ENCODE measurements at regions not wholly inside any gene's neighbourhood (a gene's known extent, or its start where the extent isn't known, plus 50 kb on each side); places are given as distances from the start of the nearest gene placed in this dataset.
"Not testable (repeated sequence)": the region's sequence is repeated elsewhere in the genome, so short reads cannot be mapped to it uniquely, and the experiment has no call there.

DNA sequence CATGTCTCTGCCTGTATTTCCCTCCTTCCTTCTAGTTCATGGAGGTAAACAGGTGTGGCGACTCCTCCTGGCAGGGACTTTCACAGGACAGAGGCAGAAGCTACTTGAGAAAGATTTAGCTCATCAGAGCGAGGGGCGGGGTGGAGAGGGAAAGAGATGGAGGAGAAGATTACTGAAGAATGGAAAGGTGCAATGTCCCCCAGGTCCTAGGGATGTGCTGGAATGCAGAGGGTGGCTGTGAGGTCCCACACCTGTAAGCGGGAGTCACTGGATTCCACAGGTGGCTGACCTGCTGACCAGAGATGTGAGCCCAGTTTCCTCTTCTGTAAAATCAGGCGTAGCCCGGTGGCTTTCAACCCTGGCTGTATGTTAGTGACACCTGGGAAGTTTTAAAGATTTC, 199.2 kb upstream of the SULF2 start:
- H3K27me3 ChIP-seq (replicated peaks) = no peaks in the 10 kb centered on the region; the same call in 1 of the 2 replicates
- H3K4me1 ChIP-seq (replicated peaks) = peaks cover 9% of the 10 kb centered on the region
- H3K4me3 ChIP-seq = no peak overlapping the region
- no peaks in the 10 kb centered on the region for H3K36me3 ChIP-seq
- DNase-seq (ENCODE audit: low read depth in 1 of 2, low spot score in 2 of 2) = no peak
- H3K9me3 ChIP-seq (replicated peaks) = no peaks in the 10 kb centered on the region
- no peak overlapping the region for H3K27ac ChIP-seq

DNA sequence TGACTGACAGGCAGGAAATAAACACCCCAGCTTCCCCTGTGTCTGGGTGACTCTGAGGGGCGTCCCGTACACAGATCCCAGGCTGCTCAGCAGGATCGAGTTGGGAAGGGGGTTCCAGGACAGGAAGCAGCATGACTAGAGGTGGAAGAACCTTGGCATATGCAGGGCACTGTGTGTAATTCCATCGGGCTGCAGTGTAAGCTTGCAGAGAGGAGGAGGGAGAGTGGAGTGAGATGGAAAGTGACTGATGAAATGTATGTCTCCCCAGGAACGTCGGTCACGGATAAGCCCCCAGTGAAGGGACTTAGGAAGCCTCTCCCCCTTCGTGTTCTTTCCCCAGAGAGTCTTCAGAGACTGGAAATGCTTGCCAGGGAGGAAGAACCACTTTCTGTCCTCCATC, 198.4 kb upstream of the SULF2 start:
- not testable (repeated sequence) for H3K9me3 ChIP-seq (replicated peaks); H3K36me3 ChIP-seq; DNase-seq (ENCODE audit: low read depth in 1 of 2, low spot score in 2 of 2); H3K27ac ChIP-seq; H3K4me3 ChIP-seq; H3K27me3 ChIP-seq (replicated peaks); H3K4me1 ChIP-seq (replicated peaks)

DNA sequence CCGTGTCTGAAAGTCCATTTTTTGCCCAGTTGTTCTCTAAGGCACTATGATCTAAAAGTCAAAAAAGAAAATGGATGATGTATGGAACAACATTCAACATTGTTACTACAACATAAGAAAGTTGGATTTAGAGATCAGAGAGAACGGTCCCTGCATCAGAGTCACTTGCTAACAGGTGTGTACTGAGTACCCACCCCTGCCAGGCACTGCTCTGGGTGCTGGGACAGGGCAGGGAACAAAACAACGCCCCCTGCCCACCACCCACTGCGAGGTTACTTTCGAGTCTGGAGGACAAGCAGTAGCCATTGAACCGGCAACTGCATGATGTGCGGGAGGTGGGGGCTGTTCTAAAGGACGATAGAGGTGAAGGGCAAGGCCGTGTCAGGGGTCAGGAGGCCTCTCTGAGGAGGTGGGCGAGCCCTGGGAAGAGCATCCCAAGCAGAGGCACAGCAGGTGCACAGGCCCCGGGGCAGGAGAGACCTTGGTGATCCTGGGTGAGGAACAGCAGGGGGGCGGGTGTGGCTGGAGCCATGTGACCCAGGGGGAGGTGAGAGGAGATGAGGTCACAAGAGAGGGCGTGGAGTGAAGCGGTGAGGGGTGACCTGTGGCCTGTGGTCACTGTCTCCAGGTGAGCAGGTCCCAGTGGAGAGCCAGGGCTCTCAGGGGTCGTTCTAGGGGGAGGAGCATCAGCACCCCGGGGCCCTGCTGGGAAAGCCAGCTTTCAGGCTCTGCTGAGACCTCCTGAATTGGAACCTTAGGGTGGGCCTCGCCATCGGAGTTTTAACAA, 197.5 kb upstream of the SULF2 start:
- DNase-seq (ENCODE audit: low read depth in 1 of 2, low spot score in 2 of 2) = no peak

DNA sequence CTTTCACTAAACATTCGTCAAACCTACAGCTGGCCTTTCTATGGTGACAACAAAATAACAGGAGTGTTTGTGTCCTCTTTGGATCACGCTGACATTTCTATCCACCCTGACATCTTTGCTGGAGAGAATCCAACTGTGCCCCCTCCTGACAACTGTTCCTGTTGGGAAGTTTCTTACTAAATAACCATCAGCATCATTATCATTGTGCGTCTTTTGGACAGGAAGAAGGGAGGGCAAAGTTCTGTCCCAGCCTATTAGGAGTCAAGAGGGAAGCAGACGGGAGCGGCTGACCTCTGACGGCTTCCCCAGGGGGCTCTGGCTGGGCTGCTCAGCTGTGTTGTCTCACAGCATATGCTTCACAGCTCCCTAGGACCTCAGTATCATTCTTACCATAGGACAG, 195.9 kb upstream of the SULF2 start:
- DNase-seq (ENCODE audit: low read depth in 1 of 2, low spot score in 2 of 2) = no peak
- Histone ChIP-seq H3K9me3 (replicated peaks) (no peaks in the 10 kb centered on the region), H3K36me3 (no peaks in the 10 kb centered on the region), H3K27me3 (replicated peaks) (no peaks in the 10 kb centered on the region; the same call in 1 of the 2 replicates), H3K27ac (no peak overlapping the region), H3K4me3 (no peak overlapping the region), H3K4me1 (replicated peaks) (peaks cover 9% of the 10 kb centered on the region)

More for the DNA sequence above, 197.5 kb upstream of the SULF2 start:
- Histone ChIP-seq H3K4me3 (no peak overlapping the region), H3K4me1 (replicated peaks) (peaks cover 9% of the 10 kb centered on the region), H3K36me3 (no peaks in the 10 kb centered on the region), H3K27me3 (replicated peaks) (no peaks in the 10 kb centered on the region; the same call in 1 of the 2 replicates), H3K9me3 (replicated peaks) (no peaks in the 10 kb centered on the region), H3K27ac (no peak overlapping the region)

DNA sequence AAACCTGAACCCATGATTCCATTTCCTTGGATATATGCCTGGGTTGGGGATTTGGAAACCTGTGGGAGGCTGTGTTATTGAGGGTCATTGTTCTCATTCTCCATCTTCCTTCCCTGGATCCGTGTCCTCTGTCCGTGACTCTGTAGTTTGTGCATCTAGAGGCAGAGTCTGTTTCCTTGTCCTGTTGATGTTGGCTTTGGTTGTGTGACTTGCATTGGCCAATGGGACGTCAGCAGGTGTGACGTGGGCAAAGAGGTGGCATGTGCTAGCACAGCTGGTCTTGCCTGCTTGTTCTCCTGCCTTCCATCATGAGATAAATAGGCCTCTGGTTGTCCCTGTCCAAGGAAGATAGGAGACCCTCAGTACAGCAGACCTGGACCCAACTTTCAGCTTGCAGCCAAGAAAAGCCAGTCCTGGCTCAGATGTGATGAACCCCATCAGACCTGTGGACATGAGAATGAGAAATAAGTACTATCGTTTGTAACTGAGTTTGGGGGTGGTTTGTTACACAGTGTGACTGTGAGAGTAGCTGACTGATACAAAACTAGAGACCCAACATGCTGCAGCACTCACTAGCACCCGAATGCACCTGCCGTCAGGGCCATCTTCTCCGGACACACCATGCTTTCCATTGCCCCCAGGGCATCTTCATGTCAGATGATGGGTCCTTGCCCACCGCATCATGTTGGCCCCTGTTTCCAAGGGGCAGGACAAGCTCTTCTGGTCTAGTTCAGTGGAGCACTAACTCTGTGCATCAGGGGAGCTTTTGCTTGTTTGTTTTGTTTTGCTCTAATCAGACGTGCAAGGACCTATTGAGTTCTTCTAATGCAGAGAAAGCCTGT, 195.3 kb upstream of the SULF2 start:
- Histone ChIP-seq H3K4me3 (no peak overlapping the region), H3K4me1 (replicated peaks) (peaks cover 9% of the 10 kb centered on the region), H3K27ac (no peak overlapping the region), H3K27me3 (replicated peaks) (no peaks in the 10 kb centered on the region; the same call in 1 of the 2 replicates), H3K36me3 (no peaks in the 10 kb centered on the region), H3K9me3 (replicated peaks) (no peaks in the 10 kb centered on the region)
- DNase-seq (ENCODE audit: low read depth in 1 of 2, low spot score in 2 of 2) = no peak

DNA sequence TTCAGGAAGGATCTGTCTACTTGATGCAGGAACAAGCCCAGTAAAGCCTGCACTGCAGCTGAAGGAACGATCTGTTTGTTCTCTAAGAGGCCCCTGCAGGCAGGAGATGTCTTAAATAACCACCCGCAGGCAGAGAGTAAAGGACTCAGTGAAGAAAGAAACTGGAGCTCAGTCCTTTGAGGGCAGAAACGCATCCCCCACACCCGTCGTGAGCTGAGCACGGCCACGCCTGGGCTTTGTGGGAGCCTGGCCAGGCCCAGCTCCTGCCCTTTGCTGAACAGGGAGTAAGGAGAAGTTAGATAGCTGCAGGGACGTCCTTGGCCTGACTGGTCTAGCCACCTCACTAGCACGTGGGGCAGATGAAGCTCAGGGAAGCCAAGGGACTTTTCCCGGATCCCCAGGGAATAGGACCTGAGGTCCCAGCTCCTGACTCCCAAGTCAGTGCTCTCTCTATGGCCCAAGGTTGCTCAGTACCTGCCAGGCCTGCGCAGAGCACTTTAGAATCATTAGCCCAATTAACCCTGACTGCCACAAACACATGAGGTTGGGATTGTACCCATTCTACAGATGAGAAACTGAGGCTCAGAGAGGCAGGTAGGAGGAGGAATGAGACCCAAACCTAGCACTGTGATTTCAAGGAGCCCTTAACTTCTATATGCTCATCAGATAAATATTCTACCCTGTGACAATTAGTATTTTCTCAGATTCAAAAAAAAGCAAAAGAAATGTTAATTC, 194.2 kb upstream of the SULF2 start:
- not testable (repeated sequence) for H3K9me3 ChIP-seq (replicated peaks); DNase-seq (ENCODE audit: low read depth in 1 of 2, low spot score in 2 of 2); H3K27me3 ChIP-seq (replicated peaks); H3K4me1 ChIP-seq (replicated peaks); H3K27ac ChIP-seq; H3K4me3 ChIP-seq; H3K36me3 ChIP-seq

DNA sequence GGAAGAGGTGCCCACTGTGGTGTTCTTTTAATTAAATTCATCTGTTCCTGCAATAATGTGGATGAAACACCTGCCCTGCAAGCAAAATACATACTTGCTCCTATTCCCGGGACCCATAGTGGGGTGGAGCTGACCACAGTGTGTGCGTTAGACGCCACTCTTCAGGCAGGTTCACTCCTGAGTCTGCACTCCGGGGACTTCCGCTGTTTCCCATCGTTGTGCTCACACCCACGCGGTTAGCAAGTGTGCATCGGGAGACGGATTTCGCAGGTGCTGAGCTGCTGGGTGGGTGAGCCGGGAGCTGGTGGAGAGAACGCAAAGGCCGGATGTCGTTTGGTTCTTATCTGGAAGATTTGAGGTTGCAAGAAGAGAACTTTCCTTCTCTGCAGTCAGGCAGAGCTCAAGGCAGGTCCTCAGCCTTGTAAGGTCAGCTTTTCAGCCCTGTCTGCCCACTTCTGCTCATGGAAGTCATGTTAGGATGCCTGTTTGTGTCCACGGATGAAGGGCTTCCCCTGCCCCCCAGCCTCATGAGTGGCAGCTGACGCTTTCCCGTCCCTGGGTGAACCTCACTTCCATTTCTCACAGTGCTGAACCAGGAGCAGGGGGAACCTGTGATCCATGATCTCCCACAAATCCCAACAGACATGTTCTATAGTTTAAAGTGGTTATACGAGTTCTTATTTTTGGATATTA, 193.3 kb upstream of the SULF2 start:
- not testable (repeated sequence) for H3K9me3 ChIP-seq (replicated peaks); H3K4me1 ChIP-seq (replicated peaks); H3K27ac ChIP-seq; H3K27me3 ChIP-seq (replicated peaks); H3K36me3 ChIP-seq; H3K4me3 ChIP-seq; DNase-seq (ENCODE audit: low read depth in 1 of 2, low spot score in 2 of 2)

DNA sequence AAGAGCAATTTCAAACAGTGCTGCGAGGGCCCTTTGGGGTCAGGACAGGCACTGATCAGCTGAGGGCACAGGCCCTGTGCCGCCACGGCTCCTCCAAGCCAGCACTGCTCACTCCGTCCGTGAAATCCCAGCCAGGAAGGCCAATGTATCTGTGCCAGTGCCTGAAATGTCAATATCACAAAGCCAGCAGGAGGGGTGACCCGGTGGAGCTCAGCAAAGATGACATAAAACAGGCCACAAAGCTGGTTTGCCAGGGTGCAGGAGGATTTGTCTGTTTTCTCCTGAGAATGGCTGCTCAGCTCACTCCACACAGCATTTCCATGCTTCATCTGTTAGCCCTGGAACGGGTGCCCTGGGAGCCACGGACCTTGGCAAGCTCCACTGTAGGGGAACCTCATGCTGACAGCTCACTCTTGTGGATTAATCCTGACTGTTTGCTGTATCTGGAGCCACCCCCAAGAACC, 192.5 kb upstream of the SULF2 start:
- H3K36me3 ChIP-seq; H3K27me3 ChIP-seq (replicated peaks); H3K4me1 ChIP-seq (replicated peaks); H3K4me3 ChIP-seq; H3K27ac ChIP-seq; DNase-seq (ENCODE audit: low read depth in 1 of 2, low spot score in 2 of 2); H3K9me3 ChIP-seq (replicated peaks): not testable (repeated sequence)

DNA sequence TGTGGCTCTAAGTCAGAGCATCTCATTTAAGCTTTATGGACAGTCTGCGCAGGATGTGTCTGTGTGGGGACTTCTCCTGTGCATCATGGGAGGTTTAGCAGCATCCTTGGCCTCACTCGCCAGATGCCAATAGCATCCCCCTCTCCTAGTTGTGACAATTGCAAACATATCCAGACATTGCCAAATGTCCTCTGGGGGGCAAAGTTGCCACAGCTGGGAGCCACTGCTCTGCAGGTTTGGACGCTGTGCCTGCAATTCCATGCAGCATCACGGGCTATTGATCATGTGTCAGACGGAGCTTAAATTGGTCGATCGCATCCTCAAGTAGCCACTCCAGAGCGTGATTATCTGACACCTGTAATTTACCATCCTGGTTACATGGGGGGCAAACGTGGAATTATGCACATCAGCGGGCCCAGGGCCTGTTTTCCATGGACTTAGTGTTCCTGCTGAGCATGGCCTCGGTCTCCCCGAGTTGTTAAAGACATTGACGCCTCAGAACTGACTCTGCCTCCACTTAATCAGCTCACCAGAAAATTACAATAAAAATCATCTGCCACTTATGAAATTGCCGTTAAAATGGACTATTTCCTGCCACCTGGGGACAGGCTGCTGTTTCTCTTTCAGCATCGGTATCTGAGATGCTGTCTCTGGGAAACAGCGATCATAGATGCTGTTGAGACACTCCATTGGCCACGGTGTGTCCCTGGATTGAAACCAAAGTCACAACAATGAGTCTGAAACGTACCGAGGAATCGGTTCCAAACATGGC, 191.9 kb upstream of the SULF2 start:
- H3K36me3 ChIP-seq; H3K27ac ChIP-seq; H3K27me3 ChIP-seq (replicated peaks); H3K4me3 ChIP-seq; H3K9me3 ChIP-seq (replicated peaks); H3K4me1 ChIP-seq (replicated peaks); DNase-seq (ENCODE audit: low read depth in 1 of 2, low spot score in 2 of 2): not testable (repeated sequence)

DNA sequence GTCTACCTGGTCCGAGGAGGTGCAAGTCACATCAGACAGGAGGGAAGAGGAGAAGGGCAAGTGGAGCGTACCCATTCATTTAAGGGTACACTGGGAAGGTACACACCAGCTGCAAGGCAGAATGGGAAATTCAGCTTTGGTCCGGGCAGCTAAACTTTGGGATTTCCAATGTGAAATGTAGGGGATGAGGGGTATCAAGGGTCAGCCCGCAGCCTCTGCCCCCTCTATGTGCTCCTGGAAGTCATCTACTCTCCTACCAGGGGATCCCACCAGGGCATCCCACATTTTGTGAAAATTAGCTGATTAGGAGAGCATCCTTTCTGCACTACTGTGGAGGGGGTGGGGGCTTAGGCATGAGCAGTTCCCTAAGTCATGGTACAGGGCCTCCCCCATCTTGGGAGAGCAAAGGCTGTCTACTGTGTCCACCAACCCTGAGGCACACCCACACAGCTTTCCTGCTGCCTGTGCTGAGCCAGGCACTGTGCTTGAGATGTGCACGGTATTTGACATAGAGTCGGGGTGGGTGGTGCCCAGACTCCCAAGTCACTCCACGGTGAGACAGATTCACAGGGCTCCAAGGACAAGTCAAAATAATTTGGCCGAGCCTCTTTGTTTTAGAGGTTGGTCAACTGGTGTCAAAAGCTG, 189.1 kb upstream of the SULF2 start:
- Histone ChIP-seq H3K27me3 (replicated peaks) (no peaks in the 10 kb centered on the region), H3K9me3 (replicated peaks) (no peaks in the 10 kb centered on the region), H3K4me1 (replicated peaks) (no peaks in the 10 kb centered on the region), H3K4me3 (no peak overlapping the region), H3K36me3 (no peaks in the 10 kb centered on the region), H3K27ac (no peak overlapping the region)
- DNase-seq (ENCODE audit: low read depth in 1 of 2, low spot score in 2 of 2) = no peak

DNA sequence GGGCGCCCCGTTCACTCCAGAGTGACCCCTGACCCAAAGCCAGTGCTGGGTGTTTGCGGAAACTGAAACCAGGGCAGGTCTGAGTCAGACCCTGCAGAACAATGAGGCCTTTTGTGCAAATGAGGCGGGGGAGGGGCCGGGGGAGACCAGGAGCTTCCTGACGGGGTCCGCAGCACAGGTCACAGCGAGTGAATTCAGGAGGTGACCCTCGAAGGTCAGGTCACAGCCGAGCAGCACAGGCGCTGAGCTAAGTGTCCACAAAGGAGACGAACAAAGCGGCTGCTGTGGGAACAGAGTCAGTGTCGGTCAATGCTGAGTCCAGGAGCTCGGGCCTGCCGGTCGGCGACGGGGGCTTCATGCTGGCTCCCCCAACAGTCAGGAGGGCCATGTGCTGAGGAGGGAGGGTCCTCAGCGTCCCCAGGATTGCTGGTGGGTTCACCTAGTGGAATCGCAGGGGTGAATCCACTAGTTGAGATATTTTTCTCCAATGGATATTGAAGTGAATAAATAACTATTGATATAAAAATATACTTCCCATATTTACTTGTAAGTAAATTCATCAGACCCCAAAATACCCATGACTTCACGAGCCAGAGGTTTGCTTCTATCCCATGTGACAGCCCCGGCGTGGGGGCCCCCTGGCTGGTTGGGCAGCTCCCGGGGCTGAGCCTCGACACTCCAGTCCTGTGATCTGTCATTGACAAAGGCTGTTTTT, 188.4 kb upstream of the SULF2 start:
- Histone ChIP-seq H3K9me3 (replicated peaks) (no peaks in the 10 kb centered on the region), H3K4me1 (replicated peaks) (no peaks in the 10 kb centered on the region), H3K27ac (no peak overlapping the region), H3K4me3 (no peak overlapping the region), H3K27me3 (replicated peaks) (no peaks in the 10 kb centered on the region), H3K36me3 (no peaks in the 10 kb centered on the region)
- DNase-seq (ENCODE audit: low read depth in 1 of 2, low spot score in 2 of 2) = no peak

DNA sequence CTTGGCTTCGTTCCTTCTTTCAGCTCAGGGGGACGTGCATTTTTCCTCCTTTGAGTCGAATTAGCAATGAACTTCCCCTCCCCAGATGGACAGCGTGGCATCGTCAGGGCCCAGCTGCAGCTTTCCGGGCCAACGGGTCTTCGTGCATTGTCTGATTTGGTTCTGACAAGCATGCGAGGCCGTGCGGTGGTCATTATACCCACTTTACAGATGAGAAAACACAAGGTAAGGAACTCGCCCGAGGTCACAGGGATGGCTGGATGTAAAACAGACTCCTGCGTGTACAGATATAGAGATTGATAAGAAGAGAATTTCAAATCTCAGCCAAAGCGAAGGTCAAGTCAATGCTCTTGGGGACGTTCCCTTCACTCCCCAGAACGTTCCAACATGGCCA, 187.6 kb upstream of the SULF2 start:
- Histone ChIP-seq H3K36me3 (no peaks in the 10 kb centered on the region), H3K27me3 (replicated peaks) (no peaks in the 10 kb centered on the region), H3K4me1 (replicated peaks) (no peaks in the 10 kb centered on the region), H3K27ac (no peak overlapping the region), H3K9me3 (replicated peaks) (no peaks in the 10 kb centered on the region), H3K4me3 (no peak overlapping the region)
- no peak for DNase-seq (ENCODE audit: low read depth in 1 of 2, low spot score in 2 of 2)

All from SJSA1 (cell line).